Astrocyte of the cerebellum (primary cell): ENCODE measurements at regions not wholly inside any gene's neighbourhood (a gene's known extent, or its start where the extent isn't known, plus 50 kb on each side); places are given as distances from the start of the nearest gene placed in this dataset.

ENCODE experiments used
- DNase-seq: peaks from one replicate; pipeline ENCODE4 v3.0.0-alpha.2; 2011; ENCODE audit warnings: low read depth
- H3K4me3 ChIP-seq: 2 replicates; pipeline ENCODE4 v1.5.1; 2011; ENCODE audit warnings: mild to moderate bottlenecking, low read depth, low read length, moderate library complexity
- CTCF ChIP-seq: IDR thresholded peaks from 2 replicates; pipeline ENCODE4 v1.5.1; 2012; ENCODE audit warnings: low read length, low read depth, moderate library complexity, mild to moderate bottlenecking; ENCODE audit errors: missing control alignments
- in situ Hi-C: cut with HindIII; loops from 2 replicates; pipeline ENCODE4 v1.10.0; 2017; ENCODE audit warnings: low sequenced_read_pairs

- H3K4me3 ChIP-seq: no peak overlapping the region
- no peak for DNase-seq
- in situ Hi-C loops: no loop called here
- no peak for TF ChIP-seq CTCF
These were observed 202.0 kb upstream of the CDH6 start for GRCh38 chr5:30991462-30991861.

GRCh38 chr5:30981576-30981975 is 211.9 kb upstream of the CDH6 start:
- in situ Hi-C loops: no loop called here
- TF ChIP-seq CTCF: no peak
- DNase-seq: peak; percentile 9
- no peak overlapping the region for H3K4me3 ChIP-seq

GRCh38 chr5:30968971-30969370 is 224.5 kb upstream of the CDH6 start:
- in situ Hi-C loops: no loop called here
- H3K4me3 ChIP-seq: no peak overlapping the region
- DNase-seq: no peak
- TF ChIP-seq CTCF: no peak

- in situ Hi-C loops: no loop called here
- H3K4me3 ChIP-seq: no peak overlapping the region
- no peak for TF ChIP-seq CTCF
- no peak for DNase-seq
These were observed 233.4 kb upstream of the CDH6 start for GRCh38 chr5:30960036-30960435.

GRCh38 chr5:30959238-30959637 is 234.2 kb upstream of the CDH6 start:
- DNase-seq: no peak
- no peak for TF ChIP-seq CTCF
- in situ Hi-C loops: no loop called here

GRCh38 chr5:30957591-30957990 is 235.9 kb upstream of the CDH6 start:
- H3K4me3 ChIP-seq: no peak overlapping the region
- in situ Hi-C loops: no loop called here
- no peak for TF ChIP-seq CTCF
- no peak for DNase-seq

More at GRCh38 chr5:30959238-30959637, 234.2 kb upstream of the CDH6 start:
- H3K4me3 ChIP-seq: no peak overlapping the region

- in situ Hi-C loops: no loop called here
- TF ChIP-seq CTCF: no peak
These were observed 237.2 kb upstream of the CDH6 start for GRCh38 chr5:30956251-30956650.

More at GRCh38 chr5:30956251-30956650, 237.2 kb upstream of the CDH6 start:
- DNase-seq: peak; percentile 24
- no peak overlapping the region for H3K4me3 ChIP-seq
